ENCODE measurements at regions not wholly inside any gene's neighbourhood (a gene's known extent, or its start where the extent isn't known, plus 50 kb on each side); places are given as distances from the start of the nearest gene placed in this dataset.

DNA sequence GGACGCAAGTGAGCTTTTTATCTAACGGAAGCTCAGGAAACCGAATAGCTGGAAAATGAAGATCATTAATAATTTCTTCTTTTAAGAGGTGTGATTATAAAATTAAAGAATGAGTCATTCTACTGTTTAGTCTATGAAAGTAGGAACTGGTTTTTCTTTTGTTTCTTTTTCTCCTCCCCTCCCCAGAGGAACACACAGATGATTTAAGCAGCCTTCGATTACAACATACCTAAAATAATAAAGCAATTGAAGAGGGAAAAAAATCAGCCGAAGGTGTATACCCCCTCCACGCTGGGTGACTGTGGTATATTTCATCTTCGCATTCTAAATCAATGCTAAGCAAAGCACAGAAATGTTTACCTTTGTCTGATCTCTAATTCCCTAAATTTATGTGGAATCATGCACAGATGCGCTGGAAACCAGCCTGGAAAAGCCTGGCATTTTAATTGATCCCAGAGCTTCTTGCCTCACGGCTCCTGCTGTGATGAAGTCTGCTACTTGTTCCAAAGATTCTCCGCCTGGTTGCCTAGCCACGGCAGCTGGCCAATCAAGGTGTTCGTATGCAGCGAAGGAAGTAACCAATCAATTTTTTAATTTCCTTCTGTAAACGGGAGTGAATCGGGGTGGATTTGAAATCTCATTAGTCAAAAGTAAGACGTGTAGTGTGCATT lies 133.9 kb downstream of the FANCF start:
- no peak for DNase-seq

DNA sequence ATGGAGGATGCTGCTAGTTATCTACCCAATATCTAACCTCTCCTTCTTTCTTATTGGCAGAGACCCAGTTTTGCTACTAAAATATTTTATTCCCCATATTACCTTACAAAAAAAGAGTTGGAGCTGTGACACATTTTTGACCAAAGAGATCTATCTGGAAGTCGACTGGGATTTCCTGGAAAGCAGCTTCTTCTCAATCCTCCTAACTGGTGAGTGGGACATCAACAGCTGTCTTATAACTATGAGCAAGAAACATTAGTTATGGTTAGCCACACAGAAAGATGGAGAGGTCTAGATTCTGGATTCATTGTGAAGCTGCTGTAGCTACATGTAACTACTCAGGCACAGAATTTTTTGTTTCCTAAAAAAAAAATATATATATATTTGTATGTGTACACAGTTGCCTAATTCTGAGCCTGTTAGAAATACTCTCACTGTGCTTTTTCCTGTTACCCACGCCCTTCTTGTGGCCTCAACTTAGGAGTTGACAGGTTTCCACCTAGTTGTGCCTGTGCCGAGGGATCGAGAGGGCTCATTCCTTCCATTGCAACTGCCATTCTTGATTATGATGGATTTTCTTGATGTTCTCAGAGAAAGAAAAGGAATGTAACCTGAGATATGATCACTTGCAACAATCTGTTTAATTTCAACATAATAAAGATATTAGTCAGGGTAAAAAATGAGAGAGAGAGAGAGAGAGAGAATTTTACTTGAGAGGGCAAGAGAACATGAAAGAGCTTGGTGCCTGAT lies 142.0 kb downstream of the SLC17A6 start:
- no peak for DNase-seq

DNA sequence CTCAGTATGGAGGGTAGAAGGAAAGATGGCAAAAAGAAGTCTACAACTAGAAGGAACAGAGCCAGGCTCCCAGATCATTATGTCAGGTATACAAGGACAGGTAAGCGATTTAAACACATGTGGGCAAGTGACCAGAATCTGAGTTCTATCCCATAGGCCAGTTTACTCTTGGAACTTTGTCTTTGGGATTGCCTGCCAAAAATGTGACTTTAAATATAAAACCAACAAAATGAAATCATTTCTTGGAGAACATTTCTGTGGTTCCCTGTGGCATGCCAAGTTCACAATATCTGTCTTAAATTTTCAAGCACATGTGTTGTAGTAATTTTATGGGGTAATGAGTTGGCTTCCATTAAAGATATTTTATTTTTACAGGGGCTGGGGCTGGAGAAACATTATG lies 141.0 kb downstream of the SLC17A6 start:
- no peak for DNase-seq

DNA sequence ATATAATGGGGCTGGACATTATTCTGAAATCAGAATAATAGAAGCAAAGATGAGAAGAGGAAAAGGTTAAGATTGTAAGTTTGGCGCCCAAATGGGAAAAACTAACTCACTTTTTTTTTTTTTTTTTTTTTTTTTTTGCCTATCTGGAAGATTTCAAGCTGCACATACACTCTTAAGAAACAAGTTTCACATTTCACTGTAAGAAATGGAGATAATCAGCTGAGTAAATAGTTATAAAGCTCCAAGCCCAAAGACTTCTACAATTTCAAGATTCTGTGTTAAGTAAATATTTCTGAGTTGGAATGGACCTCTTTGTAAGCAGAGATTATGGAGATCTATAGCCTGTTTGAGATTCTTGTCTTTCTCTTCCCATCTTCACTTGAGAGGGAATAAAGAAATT lies 140.0 kb downstream of the SLC17A6 start:
- DNase-seq = no peak

DNA sequence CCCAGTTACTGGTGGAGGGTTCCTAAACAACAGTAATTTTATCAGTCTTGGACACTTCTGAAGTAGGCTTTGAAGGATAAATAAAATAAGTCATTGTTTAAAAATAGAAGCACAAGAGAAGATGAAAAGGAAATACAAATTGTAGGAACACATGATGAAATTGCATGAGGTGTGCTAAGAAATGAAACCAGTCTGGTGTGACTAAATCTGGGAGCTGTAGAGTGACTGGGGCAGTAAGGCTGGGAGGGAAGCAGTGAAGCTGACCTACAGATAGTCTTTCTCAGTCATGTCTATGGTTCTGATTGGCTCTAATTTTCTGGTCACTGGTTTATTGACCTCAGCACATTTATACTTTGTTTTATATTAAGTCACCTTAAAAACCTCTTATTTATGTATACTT lies 139.1 kb downstream of the SLC17A6 start:
- DNase-seq = no peak

DNA sequence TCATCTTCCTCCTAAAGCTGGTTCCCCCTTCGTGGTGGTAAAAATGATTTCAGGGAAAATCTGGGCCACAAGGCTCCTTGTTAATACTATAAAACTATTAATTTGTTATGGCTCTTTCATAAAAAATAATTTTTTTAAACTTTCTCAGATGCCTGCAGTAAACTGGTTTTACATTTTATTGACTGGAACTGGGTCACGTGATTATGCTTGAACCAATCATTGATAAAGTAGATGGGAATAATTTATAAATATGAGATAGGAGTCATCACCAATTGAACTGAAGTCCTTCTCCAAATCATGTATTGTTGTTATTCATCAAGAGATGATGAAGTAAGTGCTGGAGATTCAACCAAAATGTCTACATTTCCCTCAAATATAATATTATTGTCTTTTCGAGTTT lies 138.4 kb downstream of the SLC17A6 start:
- no peak for DNase-seq

DNA sequence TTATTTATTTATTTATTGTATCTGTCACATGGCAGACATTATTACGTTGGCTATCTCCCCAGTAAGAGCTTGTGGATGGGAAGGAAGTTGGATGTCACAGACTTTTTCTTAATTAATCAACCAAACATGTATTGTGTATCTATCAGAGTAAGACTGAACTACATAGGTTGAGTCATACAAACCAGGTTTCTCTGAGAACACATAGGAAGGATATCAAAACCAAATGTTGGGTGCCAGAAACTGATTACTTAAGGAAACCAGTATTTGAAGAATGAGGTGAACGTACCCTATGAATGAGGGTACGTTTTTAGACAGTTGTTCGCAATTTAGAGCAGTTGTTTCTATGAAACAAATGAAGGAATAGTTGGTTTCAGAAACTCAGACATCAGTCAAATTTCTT lies 136.4 kb downstream of the SLC17A6 start:
- DNase-seq = no peak

DNA sequence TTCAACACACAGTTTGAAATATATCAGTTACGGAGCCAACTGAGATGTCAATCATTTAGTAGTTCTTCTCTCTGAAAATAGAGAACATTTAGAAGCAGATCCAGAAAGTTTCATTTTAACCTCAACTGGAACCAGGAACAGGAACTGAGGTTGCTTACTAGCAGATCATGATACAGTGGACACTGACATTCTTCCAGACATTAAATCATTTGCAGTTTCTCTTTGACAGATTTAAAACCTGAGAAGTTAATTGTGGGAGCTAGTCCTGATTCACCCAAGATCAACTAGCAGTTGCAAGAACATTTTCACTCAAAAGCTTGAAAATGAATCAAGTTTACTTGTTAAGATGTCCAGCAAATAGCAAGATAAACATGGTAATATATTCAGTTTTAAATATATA lies 135.4 kb downstream of the SLC17A6 start:
- DNase-seq = no peak

DNA sequence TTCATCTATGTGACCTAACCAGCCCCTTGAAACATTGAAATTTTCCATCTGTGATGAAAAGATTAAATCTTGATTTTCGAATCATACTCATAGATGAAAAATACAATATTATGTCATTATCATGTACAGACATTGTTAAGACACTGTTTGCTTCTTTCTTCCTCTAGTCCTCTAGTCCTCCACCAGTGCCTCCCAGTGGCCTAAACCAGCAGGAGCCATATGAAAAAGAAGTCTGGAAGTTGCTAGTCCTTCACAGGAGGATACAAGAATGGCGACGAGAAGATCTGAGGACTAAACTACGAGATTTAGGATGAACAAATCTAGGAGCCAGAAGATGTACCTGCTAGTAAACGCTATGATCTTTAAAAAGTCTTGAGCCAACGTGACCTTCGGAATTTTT lies 134.1 kb downstream of the SLC17A6 start:
- DNase-seq = no peak

DNA sequence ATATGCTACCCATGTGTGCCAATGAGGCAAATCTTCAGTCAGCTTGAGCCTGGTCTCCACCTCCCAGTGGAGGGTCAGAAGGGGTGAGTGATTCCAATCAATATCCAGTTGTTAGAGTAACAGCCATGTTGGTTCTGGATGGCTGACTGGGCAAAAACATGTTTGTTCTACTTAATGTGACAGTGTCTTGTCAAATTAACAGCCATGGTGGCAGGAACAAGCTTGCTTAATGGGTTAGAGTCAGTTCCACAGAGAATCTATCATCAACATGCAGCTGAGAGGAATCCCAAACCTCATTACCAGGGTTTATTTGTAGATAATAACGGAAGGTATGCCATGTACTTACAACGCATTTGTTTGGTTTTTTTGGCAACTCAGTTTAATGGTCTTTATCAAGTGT lies 133.2 kb downstream of the SLC17A6 start:
- DNase-seq = no peak

DNA sequence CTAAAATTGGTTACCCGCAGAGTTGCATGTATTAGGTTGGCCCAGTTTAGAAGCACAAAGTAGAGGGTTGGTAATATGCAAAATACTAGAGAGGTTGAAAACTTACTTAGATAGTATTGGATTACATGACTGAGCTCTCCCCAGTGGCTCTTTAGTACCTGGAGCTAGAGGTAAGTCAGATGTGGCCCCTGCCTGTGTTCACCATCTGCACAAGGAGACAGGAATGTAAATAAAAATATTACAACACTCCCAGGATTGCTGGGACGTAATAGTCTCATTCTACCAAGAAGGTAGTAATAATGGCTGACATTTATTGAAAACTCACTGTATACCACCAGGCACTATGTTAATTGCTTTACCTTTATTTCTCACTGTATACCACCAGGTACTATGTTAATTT lies 129.6 kb downstream of the SLC17A6 start:
- DNase-seq = no peak

DNA sequence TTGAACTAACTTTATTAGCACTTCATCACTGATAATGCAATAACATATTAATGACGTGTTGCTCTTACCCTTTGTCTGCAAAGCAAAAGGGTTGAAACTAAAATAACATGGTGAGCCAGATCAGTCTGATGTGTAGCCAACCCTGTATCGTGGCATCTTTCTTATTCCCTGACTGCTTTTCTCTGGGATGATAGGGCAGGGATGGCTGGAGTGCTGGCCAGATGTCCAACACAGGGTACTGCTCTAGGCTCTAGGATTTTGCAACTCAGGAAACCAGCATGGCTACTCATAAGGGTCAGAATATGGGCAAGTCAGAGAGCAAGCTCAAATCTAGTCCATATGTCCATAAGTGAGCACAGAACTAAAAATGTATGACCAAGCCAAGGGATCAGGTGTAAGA lies 129.1 kb downstream of the SLC17A6 start:
- no peak for DNase-seq

DNA sequence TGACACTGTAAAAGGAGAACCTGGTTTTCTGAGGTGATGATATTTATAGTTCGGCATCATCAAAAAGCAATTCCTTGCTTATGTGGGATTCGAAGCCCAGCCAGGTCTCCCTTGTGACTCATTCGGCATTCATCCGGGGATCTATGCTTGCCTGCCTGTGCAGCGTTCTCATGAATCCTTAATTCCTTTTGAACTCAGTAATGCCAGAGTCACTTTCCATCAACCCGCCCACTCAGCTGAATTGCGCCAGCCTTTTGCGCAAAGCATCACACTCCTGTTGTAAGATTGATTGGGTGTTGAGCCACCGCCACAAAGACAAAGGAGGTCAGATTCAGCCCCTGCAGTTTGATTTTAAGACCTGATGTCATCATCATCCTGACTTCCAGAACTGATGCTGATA lies 128.6 kb downstream of the SLC17A6 start:
- no peak for DNase-seq

DNA sequence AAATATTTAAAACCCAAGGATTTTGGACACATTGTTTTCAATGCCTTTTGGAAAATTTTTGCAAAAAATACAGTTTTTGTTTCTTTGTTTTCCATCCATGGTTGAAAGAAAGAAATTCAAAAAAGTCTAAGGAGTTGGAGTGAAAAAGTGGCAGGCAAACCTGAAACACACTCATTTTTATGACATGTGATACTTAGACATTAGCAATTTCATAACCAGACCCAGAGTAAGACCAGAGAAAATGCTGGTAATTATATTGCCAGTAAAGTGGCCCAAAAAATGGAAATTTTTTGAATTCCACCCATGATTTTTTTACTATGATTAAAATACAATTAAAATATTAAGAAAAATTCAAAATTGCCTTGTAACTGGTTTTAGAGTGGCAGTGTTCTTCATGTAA lies 128.2 kb downstream of the SLC17A6 start:
- DNase-seq = no peak

DNA sequence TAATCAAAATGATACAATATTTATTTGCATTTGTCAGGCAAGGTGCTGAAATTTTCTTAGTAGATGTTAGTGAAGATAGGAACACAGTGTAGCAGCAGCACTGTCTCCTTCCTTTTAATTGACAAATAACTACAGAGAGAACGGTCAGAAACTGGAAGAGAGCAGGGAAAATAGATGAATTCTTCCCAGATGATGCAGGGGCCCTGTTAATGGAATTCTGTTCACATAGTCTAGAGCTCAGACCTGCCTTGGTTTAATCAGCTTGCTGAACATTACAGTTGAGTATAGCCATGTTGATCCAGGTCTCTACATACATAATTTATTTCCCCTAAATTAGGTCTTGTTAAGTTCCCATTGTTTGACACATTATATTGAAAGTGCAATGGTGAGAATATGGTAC lies 127.4 kb downstream of the SLC17A6 start:
- DNase-seq = no peak

DNA sequence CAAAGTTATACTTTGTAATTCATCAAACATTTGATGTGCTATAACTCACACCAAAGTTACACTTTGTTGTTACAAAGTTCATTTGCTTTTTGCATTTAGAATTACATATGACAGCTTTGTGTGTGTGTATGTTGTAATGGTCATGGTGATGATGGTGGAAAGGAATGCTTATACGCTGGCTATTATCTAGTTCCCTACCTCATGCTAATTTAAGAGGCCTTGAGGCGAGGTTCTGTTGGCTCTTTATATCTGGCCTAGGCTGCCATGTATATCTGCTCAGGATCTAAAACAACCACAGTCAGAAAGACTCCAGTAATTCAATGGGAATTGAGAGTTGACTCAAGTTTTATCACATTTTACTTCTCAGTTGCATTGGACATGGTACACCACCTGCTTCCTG lies 123.4 kb downstream of the SLC17A6 start:
- DNase-seq = no peak

DNA sequence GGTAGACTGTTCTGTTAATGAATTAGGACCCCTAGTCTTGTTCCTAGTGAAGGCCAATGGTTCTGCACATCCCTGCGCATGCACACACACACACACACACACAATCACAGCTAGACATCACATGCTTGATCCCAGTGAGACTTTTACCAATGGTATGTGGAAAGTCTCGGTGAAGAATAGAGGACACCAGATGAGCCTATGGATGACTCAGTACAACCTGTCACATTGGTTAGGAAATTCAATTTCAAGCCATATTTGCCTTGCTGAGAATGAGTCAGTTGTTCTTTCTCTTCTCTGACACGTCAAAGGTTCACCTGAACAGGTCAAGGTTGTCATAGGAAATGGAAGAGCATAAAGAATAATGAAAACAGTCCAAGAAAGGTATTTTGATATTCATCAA lies 122.0 kb downstream of the SLC17A6 start:
- DNase-seq = no peak

DNA sequence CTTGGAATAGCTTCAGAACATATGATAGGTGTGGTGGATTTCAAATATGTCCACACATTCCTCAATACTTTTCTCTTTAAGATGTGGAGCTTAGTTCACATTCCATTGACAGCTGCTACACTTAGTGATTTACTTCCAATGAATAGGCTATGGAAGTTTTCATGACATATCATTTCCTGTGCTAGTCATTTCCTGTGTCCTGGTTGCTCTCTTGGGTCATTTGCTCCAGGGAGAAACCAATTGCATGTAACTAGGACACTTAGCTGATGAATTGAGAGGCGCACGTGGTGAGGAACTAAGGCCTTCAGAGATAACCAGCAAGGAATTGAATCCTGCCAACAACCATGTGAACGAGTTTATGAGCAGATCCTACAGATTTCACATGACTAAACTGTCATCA lies 120.9 kb downstream of the SLC17A6 start:
- no peak for DNase-seq

DNA sequence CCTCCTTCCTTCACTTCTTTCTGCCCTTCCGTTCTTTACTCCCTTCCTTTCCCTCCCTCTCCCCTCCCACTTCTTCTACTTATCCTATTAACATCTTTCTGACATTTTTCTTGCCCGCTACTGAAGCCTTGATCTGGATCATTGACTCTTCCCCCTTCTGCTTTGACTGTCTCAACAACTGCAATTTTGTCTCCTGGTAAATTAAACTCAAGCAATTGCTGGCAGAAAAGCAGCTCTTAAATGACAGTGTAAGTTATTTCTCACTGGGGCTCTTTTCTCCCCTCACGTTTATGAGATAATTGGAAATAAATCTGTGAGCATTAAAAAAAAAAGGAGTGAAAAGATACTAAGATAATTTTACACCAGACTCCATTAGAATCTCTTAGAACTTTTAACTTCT lies 120.0 kb downstream of the SLC17A6 start:
- peak; percentile 15 for DNase-seq

DNA sequence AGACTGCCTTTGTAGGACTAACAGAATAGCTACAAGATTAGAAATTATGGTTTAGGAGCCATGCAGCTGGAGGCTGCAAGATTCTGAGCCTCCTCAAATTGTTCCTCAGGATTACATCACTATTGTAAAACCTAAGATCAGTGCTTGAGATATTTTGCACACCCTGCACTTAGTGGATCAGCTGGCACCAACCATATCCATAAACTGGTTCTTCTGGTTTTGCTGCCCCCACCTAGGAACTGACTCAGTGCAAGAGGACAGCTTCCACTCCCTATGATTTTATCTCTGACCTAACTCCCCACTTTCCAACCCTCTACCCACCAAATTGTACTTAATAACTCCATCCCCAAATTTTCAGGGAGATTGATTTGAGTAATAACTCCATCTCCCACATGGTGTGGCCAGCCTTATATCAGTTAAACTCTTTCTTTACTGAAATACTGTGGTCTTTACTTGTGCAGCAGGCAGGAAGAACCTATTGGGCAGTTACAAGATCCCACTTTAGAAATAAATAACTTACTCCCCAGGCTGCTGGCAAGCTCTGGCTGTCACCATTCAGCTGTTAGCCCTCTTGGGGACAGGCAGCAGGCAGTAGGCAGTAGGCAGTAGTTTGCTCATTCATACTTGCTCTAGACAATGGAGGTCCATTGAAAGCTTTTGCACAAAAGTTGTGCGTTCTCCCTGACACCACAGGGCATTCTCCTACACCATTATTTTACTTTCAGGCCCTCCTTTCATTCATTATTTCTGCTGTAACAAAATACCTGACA lies 119.0 kb downstream of the SLC17A6 start:
- peak; percentile 4 for DNase-seq

DNA sequence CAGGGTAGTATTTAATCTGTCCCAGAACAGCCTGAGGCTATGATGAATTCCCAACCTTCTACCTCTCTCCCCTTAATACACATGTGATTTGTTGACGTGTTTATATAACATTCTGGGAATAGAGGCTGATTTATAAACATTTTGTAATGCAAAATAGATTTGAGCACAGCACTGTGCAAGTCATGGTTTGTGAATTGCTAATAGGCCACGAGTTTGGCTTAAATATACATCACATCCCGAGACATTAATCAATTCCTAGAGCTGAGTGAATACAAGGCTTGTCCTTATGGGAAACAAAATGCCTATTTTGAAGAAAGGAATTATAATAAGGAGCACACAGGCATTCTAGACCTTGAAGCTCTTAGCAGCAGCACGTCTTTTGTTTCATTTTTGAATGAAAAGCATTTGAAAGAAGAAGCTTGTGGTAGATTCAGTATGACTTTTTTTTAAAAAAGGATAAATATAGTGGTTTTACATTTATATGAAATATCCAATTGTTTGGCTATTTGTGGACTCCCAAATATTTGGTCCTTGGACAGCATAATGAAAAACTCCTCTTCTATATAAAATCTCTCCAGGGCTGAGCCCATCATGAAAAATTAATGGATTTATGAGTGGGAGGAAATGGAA lies 116.4 kb downstream of the SLC17A6 start:
- no peak for DNase-seq

DNA sequence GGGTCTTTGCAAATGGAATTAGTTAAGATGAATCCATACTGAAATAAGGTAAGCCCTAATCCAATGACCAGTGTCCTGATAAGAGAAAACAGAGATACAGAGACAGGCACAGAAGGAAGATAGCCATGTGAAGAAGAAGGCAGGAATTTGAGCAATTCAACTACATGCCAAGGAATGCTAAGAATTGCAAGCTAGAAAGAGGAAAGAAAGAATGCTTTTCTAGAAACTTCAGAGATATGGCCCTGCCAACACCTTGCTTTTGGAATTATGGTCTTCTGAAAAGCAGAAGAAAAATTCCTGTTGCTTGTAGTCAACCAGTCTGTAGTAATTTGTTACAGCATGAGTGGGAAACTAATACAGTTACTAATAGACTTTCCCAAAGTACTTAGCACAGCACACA lies 111.3 kb downstream of the SLC17A6 start:
- DNase-seq = no peak

DNA sequence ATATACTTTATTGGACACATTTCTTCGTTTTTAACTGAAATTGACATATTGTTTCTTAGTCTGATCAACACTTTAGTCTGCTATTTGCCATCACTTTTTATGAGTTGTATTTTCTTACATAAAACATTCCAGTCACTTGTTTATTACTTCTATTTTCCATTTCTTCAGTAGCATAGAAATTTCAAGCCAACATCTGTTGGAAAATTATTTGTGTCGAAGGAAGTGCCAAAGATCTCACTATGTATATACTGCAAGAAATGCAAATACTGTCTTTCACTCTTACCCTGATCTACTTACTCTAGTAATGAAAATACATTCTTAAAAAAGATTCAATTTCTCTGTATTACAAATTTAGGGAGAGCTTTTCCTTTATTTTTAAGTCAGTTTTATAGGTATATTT lies 105.9 kb downstream of the SLC17A6 start:
- no peak for DNase-seq

All from renal pelvis (tissue), 1 donor.